Endodermal cell (in vitro differentiated cells): ENCODE measurements at regions not wholly inside any gene's neighbourhood (a gene's known extent, or its start where the extent isn't known, plus 50 kb on each side); places are given as distances from the start of the nearest gene placed in this dataset.
A peak's percentile ranks its signal among the peaks of the same experiment; 100 is the strongest.

Experiments used
- DNase-seq: peaks from one replicate; pipeline ENCODE4 v3.0.0-alpha.2; 2017
- H3K27ac ChIP-seq: 2 replicates; pipeline ENCODE4 v1.5.1; 2013; ENCODE audit warnings: mild to moderate bottlenecking, low read depth, low read length, moderate library complexity
- H3K27me3 ChIP-seq: 2 replicates; pipeline ENCODE4 v1.6.1; 2013; ENCODE audit warnings: mild to moderate bottlenecking, low read length, moderate library complexity; ENCODE audit not compliant: insufficient read depth, control insufficient read depth, poor library complexity, severe bottlenecking
- H3K36me3 ChIP-seq: 2 replicates; pipeline ENCODE4 v1.7.0; 2013; ENCODE audit warnings: mild to moderate bottlenecking, low read length, moderate library complexity; ENCODE audit not compliant: control insufficient read depth, insufficient read depth
- H3K4me1 ChIP-seq: one replicate; pipeline ENCODE4 v1.7.0; 2013; ENCODE audit warnings: low read length; ENCODE audit not compliant: control insufficient read depth, insufficient read depth
- H3K4me3 ChIP-seq: 2 replicates; pipeline ENCODE4 v1.5.1; 2013; ENCODE audit warnings: mild to moderate bottlenecking, low read length, moderate library complexity
- H3K9ac ChIP-seq: 2 replicates; pipeline ENCODE4 v1.6.1; 2013; ENCODE audit warnings: mild to moderate bottlenecking, low read length, moderate library complexity; ENCODE audit not compliant: poor library complexity, severe bottlenecking; ENCODE audit errors: extremely low read depth
- H3K9me3 ChIP-seq: 2 replicates; pipeline ENCODE4 v1.6.1; 2013; ENCODE audit warnings: mild to moderate bottlenecking, low read length, moderate library complexity; ENCODE audit not compliant: control insufficient read depth
- H3K27ac Mint-ChIP-seq: 2 replicates; pipeline ENCODE4 v1.8.0; 2020; ENCODE audit warnings: mixed read lengths
- H3K27me3 Mint-ChIP-seq: 2 replicates; pipeline ENCODE4 v1.8.0; 2021; ENCODE audit warnings: mild to moderate bottlenecking, mixed read lengths; ENCODE audit not compliant: insufficient read depth
- H3K36me3 Mint-ChIP-seq: 2 replicates; pipeline ENCODE4 v1.8.0; 2020; ENCODE audit warnings: low read depth, mixed read lengths
- H3K4me1 Mint-ChIP-seq: 2 replicates; pipeline ENCODE4 v1.8.0; 2020; ENCODE audit warnings: mixed read lengths
- H3K4me3 Mint-ChIP-seq: 2 replicates; pipeline ENCODE4 v1.8.0; 2020; ENCODE audit warnings: mild to moderate bottlenecking, moderate library complexity, mixed read lengths
- H3K9me3 Mint-ChIP-seq: 2 replicates; pipeline ENCODE4 v1.8.0; 2020; ENCODE audit warnings: mild to moderate bottlenecking, mixed read lengths
- WGBS, 2 experiments: methylation state at CpG; one replicate each; pipeline versions ENCODE4 v1.1.5 to v1.1.7; 2013; ENCODE audit warnings: missing lambda C conversion rate in 2 of 2, mixed read lengths in 1 of 2; ENCODE audit not compliant: insufficient coverage in 1 of 2, insufficient read length in 1 of 2; 5-methylcytosine and 5-hydroxymethylcytosine counted together
- TF ChIP-seq, protein P1 (sequence below): fragments of 200-600 bp; sonication (generic); conservative IDR thresholded peaks from 2 replicates; pipeline ENCODE4 v1.5.0; 2021; ENCODE audit warnings: antibody characterized with exemption, mild to moderate bottlenecking

- H3K4me3 ChIP-seq: no peak overlapping the region
- Mint-ChIP-seq H3K9me3 (peaks cover 5% of the 10 kb centered on the region), H3K27me3 (peaks cover under 1% of the 10 kb centered on the region), H3K36me3 (no peaks in the 10 kb centered on the region), H3K4me1 (peaks cover 10% of the 10 kb centered on the region), H3K4me3 (no peak overlapping the region), H3K27ac (no peak overlapping the region)
- H3K27ac ChIP-seq: no peak overlapping the region
- no peaks in the 10 kb centered on the region for H3K36me3 ChIP-seq
- TF ChIP-seq, protein P1, sequence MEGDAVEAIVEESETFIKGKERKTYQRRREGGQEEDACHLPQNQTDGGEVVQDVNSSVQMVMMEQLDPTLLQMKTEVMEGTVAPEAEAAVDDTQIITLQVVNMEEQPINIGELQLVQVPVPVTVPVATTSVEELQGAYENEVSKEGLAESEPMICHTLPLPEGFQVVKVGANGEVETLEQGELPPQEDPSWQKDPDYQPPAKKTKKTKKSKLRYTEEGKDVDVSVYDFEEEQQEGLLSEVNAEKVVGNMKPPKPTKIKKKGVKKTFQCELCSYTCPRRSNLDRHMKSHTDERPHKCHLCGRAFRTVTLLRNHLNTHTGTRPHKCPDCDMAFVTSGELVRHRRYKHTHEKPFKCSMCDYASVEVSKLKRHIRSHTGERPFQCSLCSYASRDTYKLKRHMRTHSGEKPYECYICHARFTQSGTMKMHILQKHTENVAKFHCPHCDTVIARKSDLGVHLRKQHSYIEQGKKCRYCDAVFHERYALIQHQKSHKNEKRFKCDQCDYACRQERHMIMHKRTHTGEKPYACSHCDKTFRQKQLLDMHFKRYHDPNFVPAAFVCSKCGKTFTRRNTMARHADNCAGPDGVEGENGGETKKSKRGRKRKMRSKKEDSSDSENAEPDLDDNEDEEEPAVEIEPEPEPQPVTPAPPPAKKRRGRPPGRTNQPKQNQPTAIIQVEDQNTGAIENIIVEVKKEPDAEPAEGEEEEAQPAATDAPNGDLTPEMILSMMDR: peak; percentile 34
- DNase-seq: peak; percentile 44
- peaks cover 18% of the 10 kb centered on the region for H3K9me3 ChIP-seq
- no peaks in the 10 kb centered on the region for H3K4me1 ChIP-seq
- H3K9ac ChIP-seq: no peak overlapping the region
- H3K27me3 ChIP-seq: no peaks in the 10 kb centered on the region
- WGBS, 2 experiments: 88 to 93% methylated on average over 7 to 9 of the region's 9 CpGs
These were observed 368.8 kb upstream of the C1orf174 start for GRCh38 chr1:4268889-4269284.

- WGBS, 2 experiments: 85 to 87% methylated on average over 6 to 7 of the region's 7 CpGs
- peaks cover 5% of the 10 kb centered on the region for H3K9me3 Mint-ChIP-seq
- H3K4me1 Mint-ChIP-seq: peaks cover 10% of the 10 kb centered on the region
- TF ChIP-seq, protein P1: no peak
- no peaks in the 10 kb centered on the region for H3K27me3 ChIP-seq
- H3K9ac ChIP-seq: no peak overlapping the region
- no peaks in the 10 kb centered on the region for H3K27me3 Mint-ChIP-seq
- no peak overlapping the region for H3K27ac ChIP-seq
- H3K4me3 ChIP-seq: no peak overlapping the region
- peaks cover 18% of the 10 kb centered on the region for H3K9me3 ChIP-seq
- no peaks in the 10 kb centered on the region for H3K4me1 ChIP-seq
- no peak overlapping the region for H3K4me3 Mint-ChIP-seq
- DNase-seq: no peak
- H3K27ac Mint-ChIP-seq: no peak overlapping the region
- H3K36me3 ChIP-seq: no peaks in the 10 kb centered on the region
- H3K36me3 Mint-ChIP-seq: no peaks in the 10 kb centered on the region
These were observed 369.3 kb upstream of the C1orf174 start for GRCh38 chr1:4269330-4269729.

- peaks cover 18% of the 10 kb centered on the region for H3K9me3 ChIP-seq
- no peak overlapping the region for H3K4me3 ChIP-seq
- H3K9ac ChIP-seq: no peak overlapping the region
- Mint-ChIP-seq H3K36me3 (no peaks in the 10 kb centered on the region), H3K27ac (no peak overlapping the region), H3K9me3 (peaks cover 5% of the 10 kb centered on the region), H3K4me1 (peaks cover 10% of the 10 kb centered on the region), H3K27me3 (no peaks in the 10 kb centered on the region), H3K4me3 (no peak overlapping the region)
- 94 to 95% methylated on average over 7 to 10 of the region's 10 CpGs for WGBS, 2 experiments
- H3K36me3 ChIP-seq: no peaks in the 10 kb centered on the region
- DNase-seq: no peak
- no peak overlapping the region for H3K27ac ChIP-seq
- no peaks in the 10 kb centered on the region for H3K4me1 ChIP-seq
- H3K27me3 ChIP-seq: no peaks in the 10 kb centered on the region
- TF ChIP-seq, protein P1: no peak
These were observed 370.0 kb upstream of the C1orf174 start for GRCh38 chr1:4269952-4270570.
